Esophagus squamous epithelium (tissue), 4 donors: ENCODE measurements at regions not wholly inside any gene's neighbourhood (a gene's known extent, or its start where the extent isn't known, plus 50 kb on each side); places are given as distances from the start of the nearest gene placed in this dataset.

Experiments
- CTCF ChIP-seq, 6 experiments: fragments of 450-650 bp in 4 of 6; fragments of 200-600 bp in 2 of 6; sonication (generic) in 2 of 6; IDR thresholded peaks; one replicate each; pipeline ENCODE4 v1.5.1; 2016 to 2019; ENCODE audit warnings: antibody characterized with exemption in 6 of 6, mild to moderate bottlenecking in 4 of 6, moderate library complexity in 4 of 6
- POLR2A ChIP-seq, 4 donors: fragments of 450-650 bp; IDR thresholded peaks; one replicate each; pipeline ENCODE4 v1.6.1; 2017; ENCODE audit warnings: antibody characterized with exemption in 4 of 4, mild to moderate bottlenecking in 4 of 4, moderate library complexity in 3 of 4

GRCh38 chr7:51823437-51823836 lies 506.8 kb upstream of the COBL start:
- TF ChIP-seq CTCF (IDR thresholded peaks at IDR 0.05): no peak
- no peak for TF ChIP-seq POLR2A (IDR thresholded peaks at IDR 0.05)
